ENCODE measurements at regions not wholly inside any gene's neighbourhood (a gene's known extent, or its start where the extent isn't known, plus 50 kb on each side); places are given as distances from the start of the nearest gene placed in this dataset.

DNA sequence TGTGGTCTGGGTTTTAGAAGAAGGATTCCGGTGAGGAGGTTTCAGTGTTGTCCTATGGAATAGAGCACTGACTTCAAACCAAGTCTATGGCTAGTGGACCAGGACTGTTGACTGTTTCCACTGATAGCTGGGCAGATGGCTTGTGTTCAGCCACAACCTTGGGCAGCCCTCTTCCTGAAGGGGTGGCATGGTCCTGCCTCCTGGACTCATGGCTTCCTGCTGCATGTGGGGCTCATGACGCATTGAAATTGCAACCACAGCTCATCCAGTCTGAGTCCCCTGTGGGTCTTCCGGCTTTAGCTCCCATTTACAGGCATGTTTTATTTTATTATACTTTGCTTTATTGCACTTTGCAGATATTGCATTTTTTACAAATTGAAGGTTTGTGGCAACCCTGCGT lies 105.0 kb downstream of the B3GNT2 start:
- Histone ChIP-seq H3K27ac (ENCODE audit: low read depth in 1 of 2, low read length in 2 of 2) (no peak overlapping the region), H3K36me3 (ENCODE audit: control insufficient read depth in 1 of 2, insufficient read depth in 2 of 2, low read length in 1 of 2) (no peaks in the 10 kb centered on the region), H3K9me3 (ENCODE audit: control insufficient read depth, low read length) (no peaks in the 10 kb centered on the region), H3K4me1 (ENCODE audit: control insufficient read depth in 1 of 2, insufficient read depth in 2 of 2, low read length in 2 of 2) (no peaks in the 10 kb centered on the region), H3K4me3 (ENCODE audit: low read length in 2 of 2) (no peak overlapping the region), H3K27me3 (ENCODE audit: control insufficient read depth in 1 of 2, insufficient read depth in 2 of 2, low read length in 1 of 2) (no peaks in the 10 kb centered on the region)
- DNase-seq (no peak), ATAC-seq (ENCODE audit: low FRiP score) (no peak)
- intact Hi-C loops (cut with DNase I): no loop called here
- WGBS, 2 donors: 78 to 87% methylated on average over 4 of the region's 4 CpGs

DNA sequence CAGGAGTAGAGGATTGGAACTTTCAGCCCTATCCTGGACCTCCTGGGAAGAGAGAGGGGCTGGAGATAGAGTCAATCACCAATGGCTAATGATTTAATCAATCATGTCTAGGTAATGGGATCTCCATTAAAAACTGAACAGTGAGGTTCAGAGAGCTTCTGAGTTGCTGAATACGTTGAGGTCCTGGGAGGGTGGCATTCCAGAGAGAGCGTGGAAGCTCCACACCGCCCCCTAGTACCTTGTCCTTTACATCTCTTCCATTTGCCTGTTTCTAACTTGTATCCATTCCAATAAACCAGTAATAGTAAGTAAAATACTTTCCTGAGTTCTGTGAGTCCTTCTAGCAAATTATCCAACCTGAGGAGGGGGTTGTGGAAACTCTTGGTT lies 101.7 kb downstream of the B3GNT2 start:
- Histone ChIP-seq H3K4me3 (ENCODE audit: low read length in 2 of 2) (no peak overlapping the region), H3K27ac (ENCODE audit: low read depth in 1 of 2, low read length in 2 of 2) (no peak overlapping the region), H3K4me1 (ENCODE audit: control insufficient read depth in 1 of 2, insufficient read depth in 2 of 2, low read length in 2 of 2) (no peaks in the 10 kb centered on the region), H3K9me3 (ENCODE audit: control insufficient read depth, low read length) (no peaks in the 10 kb centered on the region), H3K36me3 (ENCODE audit: control insufficient read depth in 1 of 2, insufficient read depth in 2 of 2, low read length in 1 of 2) (no peaks in the 10 kb centered on the region), H3K27me3 (ENCODE audit: control insufficient read depth in 1 of 2, insufficient read depth in 2 of 2, low read length in 1 of 2) (no peaks in the 10 kb centered on the region)
- ATAC-seq (ENCODE audit: low FRiP score) (no peak), DNase-seq (no peak)
- WGBS, 2 donors: 81 to 88% methylated on average over 3 of the region's 3 CpGs
- intact Hi-C loops (cut with DNase I): loop anchor here in 1 of 2 donors (10.0 kb wide), 1 partner anchor 283 kb away; no protein-coding TSS in a partner anchor

DNA sequence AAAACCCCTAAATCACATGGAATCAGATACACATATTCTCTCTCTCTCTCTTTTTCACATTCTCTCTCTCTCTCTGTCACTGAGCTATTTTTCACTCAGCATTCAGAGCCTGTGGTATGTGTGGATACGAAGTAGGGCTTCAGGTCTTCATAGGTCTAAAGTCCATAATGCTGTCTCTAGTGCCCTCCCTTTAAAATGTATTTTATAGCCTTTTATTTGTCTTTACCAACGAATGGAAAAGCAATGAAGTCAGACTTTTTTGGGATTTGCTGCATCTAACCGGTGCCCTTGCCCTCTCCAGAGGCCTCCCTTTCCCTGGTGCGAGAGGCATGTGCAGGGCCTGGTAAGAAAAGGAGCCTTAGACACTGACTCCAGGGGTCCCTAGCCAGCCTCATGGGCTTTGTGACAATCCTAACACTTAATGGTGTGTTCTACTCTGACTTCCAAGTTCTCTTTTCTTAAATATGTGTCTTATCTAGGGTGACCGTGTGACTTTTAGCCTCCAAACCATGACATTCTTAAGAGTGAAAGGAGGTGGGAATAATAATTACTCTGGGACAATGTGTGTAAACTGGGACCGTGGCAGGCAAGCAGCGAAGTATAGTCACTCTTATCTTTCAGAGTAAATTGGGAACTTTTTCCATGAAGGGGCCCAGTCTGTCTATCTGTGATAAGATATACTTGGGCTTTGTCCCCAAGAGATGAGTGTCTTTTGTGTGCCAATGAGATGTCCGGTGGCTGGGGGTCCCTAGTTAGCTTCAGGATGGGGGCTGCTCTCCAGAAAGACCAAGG lies 101.1 kb downstream of the B3GNT2 start:
- H3K4me3 ChIP-seq (ENCODE audit: low read length in 2 of 2): no peak overlapping the region
- H3K27ac ChIP-seq (ENCODE audit: low read depth in 1 of 2, low read length in 2 of 2): no peak overlapping the region
- intact Hi-C loops (cut with DNase I): loop anchor here in 1 of 2 donors (10.0 kb wide), 1 partner anchor 282 kb away; no protein-coding TSS in a partner anchor
- WGBS, 2 donors: 78 to 84% methylated on average over 8 of the region's 8 CpGs
- no peaks in the 10 kb centered on the region for H3K36me3 ChIP-seq (ENCODE audit: control insufficient read depth in 1 of 2, insufficient read depth in 2 of 2, low read length in 1 of 2)
- no peak for DNase-seq
- no peaks in the 10 kb centered on the region for H3K27me3 ChIP-seq (ENCODE audit: control insufficient read depth in 1 of 2, insufficient read depth in 2 of 2, low read length in 1 of 2)
- no peaks in the 10 kb centered on the region for H3K4me1 ChIP-seq (ENCODE audit: control insufficient read depth in 1 of 2, insufficient read depth in 2 of 2, low read length in 2 of 2)
- H3K9me3 ChIP-seq (ENCODE audit: control insufficient read depth, low read length): no peaks in the 10 kb centered on the region
- no peak for ATAC-seq (ENCODE audit: low FRiP score)

DNA sequence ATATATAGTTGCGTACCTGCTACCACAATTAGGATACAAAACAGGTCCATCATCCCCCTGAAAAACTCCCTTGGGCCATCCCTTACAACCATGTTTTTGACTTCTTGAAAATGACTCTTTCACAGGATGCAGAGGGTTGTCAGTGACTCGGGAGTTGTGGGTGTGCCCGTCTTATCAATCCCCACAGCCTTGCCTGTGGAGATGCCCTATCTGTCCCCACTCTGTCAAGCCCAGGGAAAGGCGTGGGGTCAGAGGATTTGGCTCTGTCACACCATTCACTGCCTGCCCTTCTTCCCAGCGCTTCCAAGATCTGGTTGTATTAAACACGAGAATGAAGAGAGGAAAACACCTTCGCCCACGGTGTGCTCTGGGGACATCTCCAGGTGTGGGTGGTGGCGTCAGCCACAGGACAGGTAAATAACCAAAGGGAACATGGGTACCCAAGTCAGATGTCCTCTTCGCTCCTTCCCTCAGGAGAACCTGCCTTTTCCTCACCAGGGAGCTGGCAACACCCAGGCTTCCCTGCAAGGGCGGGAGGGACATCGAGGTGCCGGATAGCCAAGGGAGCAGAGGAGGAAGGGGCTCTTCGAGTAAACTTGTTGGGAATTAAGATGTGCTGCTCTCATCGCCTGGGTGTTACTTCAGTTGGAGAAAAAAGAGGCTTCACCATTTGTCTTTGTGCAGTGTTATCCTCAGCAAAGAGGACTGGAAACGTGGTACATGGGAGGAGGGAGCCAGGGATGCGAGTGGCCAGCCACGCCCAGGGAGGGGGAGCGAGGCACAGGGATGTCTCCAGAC lies 100.3 kb downstream of the B3GNT2 start:
- H3K4me3 ChIP-seq (ENCODE audit: low read length in 2 of 2): no peak overlapping the region
- WGBS, 2 donors: 93 to 95% methylated on average over 19 of the region's 19 CpGs
- H3K4me1 ChIP-seq (ENCODE audit: control insufficient read depth in 1 of 2, insufficient read depth in 2 of 2, low read length in 2 of 2): no peaks in the 10 kb centered on the region
- no peaks in the 10 kb centered on the region for H3K27me3 ChIP-seq (ENCODE audit: control insufficient read depth in 1 of 2, insufficient read depth in 2 of 2, low read length in 1 of 2)
- no peak overlapping the region for H3K27ac ChIP-seq (ENCODE audit: low read depth in 1 of 2, low read length in 2 of 2)
- intact Hi-C loops (cut with DNase I): loop anchor here in 1 of 2 donors (10.0 kb wide), 1 partner anchor 281 kb away; no protein-coding TSS in a partner anchor
- DNase-seq: no peak
- no peak for ATAC-seq (ENCODE audit: low FRiP score)
- H3K36me3 ChIP-seq (ENCODE audit: control insufficient read depth in 1 of 2, insufficient read depth in 2 of 2, low read length in 1 of 2): no peaks in the 10 kb centered on the region
- H3K9me3 ChIP-seq (ENCODE audit: control insufficient read depth, low read length): no peaks in the 10 kb centered on the region

DNA sequence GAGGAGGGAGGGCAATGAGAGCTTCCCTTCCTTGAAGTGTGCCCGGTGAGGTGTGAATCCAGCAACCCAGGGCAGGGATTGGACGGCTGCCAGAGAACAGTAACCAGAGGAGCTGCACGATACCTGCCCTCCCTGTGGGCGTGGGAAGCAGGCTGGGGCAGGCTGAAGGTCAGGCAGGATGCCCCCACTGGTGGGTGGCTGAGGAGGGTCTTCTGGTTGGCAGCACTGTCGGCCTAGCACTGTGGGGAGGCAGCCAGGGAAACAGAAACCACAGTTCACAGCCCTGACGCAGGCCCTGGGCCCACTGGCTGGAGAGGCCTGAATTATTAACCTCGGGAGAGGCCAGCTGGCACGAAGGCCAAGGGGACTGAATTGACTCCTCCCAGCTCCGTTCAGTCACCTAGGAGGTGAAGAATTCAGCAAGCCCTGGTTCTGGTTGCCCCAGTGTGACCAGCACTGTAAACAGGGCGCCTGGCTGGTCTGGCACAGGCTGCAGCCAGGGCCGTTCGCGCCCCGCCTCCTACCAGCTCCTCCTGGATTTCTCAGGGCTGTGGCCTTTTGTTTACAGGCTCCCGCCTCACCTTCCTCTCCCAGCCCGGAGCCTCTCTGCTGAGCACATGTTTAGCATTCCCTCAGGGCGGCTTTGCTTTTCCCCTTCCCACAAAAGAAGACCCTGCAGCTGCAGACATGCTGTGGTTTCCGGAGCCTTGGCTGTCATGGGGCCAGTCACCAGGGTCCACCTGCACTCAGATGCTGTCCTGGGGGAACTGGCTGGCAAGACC lies 97.8 kb downstream of the B3GNT2 start:
- 26 to 39% methylated on average over 18 of the region's 18 CpGs for WGBS, 2 donors
- Histone ChIP-seq H3K36me3 (ENCODE audit: control insufficient read depth in 1 of 2, insufficient read depth in 2 of 2, low read length in 1 of 2) (no peaks in the 10 kb centered on the region), H3K9me3 (ENCODE audit: control insufficient read depth, low read length) (no peaks in the 10 kb centered on the region), H3K4me3 (ENCODE audit: low read length in 2 of 2) (no peak overlapping the region), H3K27me3 (ENCODE audit: control insufficient read depth in 1 of 2, insufficient read depth in 2 of 2, low read length in 1 of 2) (no peaks in the 10 kb centered on the region), H3K27ac (ENCODE audit: low read depth in 1 of 2, low read length in 2 of 2) (no peak overlapping the region), H3K4me1 (ENCODE audit: control insufficient read depth in 1 of 2, insufficient read depth in 2 of 2, low read length in 2 of 2) (no peaks in the 10 kb centered on the region)
- peak; percentile 82 for ATAC-seq (ENCODE audit: low FRiP score)
- intact Hi-C loops (cut with DNase I): loop anchor here in 1 of 2 donors (10.0 kb wide), 1 partner anchor 279 kb away; no protein-coding TSS in a partner anchor
- peak in 1 of 2 donors; percentile 59 for DNase-seq

DNA sequence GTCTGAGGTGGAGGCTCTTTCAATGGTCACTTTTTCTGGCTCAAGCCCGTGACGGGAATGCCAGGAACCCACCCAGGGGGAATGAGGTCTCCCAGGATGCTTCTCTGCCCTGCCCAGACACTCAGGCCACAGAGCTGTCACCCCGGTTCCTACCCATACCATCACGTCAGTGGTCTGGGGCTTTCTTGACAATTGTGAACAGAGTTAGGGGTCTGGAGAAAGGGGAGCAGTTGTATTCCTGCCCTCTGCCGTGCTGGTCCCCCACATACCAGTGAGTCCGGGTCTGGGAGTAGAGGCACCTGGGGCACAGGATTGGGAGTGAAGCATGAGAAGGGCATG lies 97.2 kb downstream of the B3GNT2 start:
- intact Hi-C loops (cut with DNase I): loop anchor here in 1 of 2 donors (10.0 kb wide), 1 partner anchor 278 kb away; no protein-coding TSS in a partner anchor
- no peaks in the 10 kb centered on the region for H3K9me3 ChIP-seq (ENCODE audit: control insufficient read depth, low read length)
- H3K4me1 ChIP-seq (ENCODE audit: control insufficient read depth in 1 of 2, insufficient read depth in 2 of 2, low read length in 2 of 2): no peaks in the 10 kb centered on the region
- H3K27ac ChIP-seq (ENCODE audit: low read depth in 1 of 2, low read length in 2 of 2): no peak overlapping the region
- no peak for DNase-seq
- H3K36me3 ChIP-seq (ENCODE audit: control insufficient read depth in 1 of 2, insufficient read depth in 2 of 2, low read length in 1 of 2): no peaks in the 10 kb centered on the region
- 86 to 92% methylated on average over 6 of the region's 6 CpGs for WGBS, 2 donors
- H3K27me3 ChIP-seq (ENCODE audit: control insufficient read depth in 1 of 2, insufficient read depth in 2 of 2, low read length in 1 of 2): no peaks in the 10 kb centered on the region
- ATAC-seq (ENCODE audit: low FRiP score): peak; percentile 12
- no peak overlapping the region for H3K4me3 ChIP-seq (ENCODE audit: low read length in 2 of 2)

DNA sequence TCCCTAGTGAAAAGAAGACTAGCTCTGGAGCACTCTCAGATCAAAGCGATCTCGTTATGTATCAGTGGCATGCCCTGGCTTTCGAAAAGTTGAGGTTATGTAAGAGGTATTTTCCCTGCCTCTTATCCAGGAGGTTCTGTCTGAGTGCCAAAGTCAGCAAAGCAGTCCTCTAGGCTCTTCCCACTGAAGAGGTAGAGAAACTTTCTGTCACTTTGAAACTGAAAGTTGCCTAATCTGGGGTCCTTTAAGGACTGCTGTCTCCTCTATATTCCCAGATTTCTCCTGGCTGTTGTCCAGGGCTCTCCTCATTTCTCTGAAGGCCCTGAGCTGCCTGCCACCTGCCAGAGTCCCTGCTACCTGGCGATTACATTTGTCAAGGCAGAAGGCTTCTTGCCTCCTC lies 96.3 kb downstream of the B3GNT2 start:
- H3K4me1 ChIP-seq (ENCODE audit: control insufficient read depth in 1 of 2, insufficient read depth in 2 of 2, low read length in 2 of 2): no peaks in the 10 kb centered on the region
- H3K27ac ChIP-seq (ENCODE audit: low read depth in 1 of 2, low read length in 2 of 2): no peak overlapping the region
- H3K27me3 ChIP-seq (ENCODE audit: control insufficient read depth in 1 of 2, insufficient read depth in 2 of 2, low read length in 1 of 2): no peaks in the 10 kb centered on the region
- no peaks in the 10 kb centered on the region for H3K36me3 ChIP-seq (ENCODE audit: control insufficient read depth in 1 of 2, insufficient read depth in 2 of 2, low read length in 1 of 2)
- ATAC-seq (ENCODE audit: low FRiP score): no peak
- intact Hi-C loops (cut with DNase I): loop anchor here in 1 of 2 donors (10.0 kb wide), 1 partner anchor 277 kb away; no protein-coding TSS in a partner anchor
- DNase-seq: no peak
- H3K4me3 ChIP-seq (ENCODE audit: low read length in 2 of 2): no peak overlapping the region
- H3K9me3 ChIP-seq (ENCODE audit: control insufficient read depth, low read length): no peaks in the 10 kb centered on the region
- 18 to 23% methylated on average over 4 of the region's 4 CpGs for WGBS, 2 donors

DNA sequence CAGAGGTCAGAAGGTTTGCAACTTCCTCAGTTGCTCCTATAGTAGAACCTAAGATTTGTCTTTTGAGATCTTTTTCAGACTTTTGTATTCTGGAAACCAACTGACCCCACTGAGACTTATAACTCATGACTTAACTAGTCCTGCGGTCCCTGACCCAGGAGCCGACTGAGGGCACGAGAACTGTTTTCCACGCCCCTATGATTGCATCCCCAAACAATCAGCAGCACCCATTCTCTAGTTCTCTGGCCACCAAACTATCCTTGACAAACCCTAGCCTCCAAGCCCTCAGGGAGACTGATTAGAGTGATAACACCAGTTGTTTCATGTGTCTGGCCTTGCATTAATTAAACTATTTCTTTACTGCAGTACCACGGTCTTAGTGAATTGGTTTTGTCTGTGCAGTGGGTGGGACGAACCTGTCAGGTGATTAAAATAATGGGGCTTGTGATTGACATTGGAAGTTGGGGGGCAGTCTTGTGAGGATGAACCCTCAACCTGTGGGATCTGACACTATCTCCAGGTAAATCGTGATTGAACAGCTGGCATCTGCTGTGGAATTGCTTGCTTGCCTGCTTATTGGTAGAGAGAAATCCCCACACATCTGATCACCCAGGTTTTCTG lies 95.7 kb downstream of the B3GNT2 start:
- intact Hi-C loops (cut with DNase I): loop anchor here in 1 of 2 donors (10.0 kb wide), 1 partner anchor 277 kb away; no protein-coding TSS in a partner anchor
- 94 to 95% methylated on average over 7 of the region's 7 CpGs for WGBS, 2 donors
- Histone ChIP-seq H3K9me3 (ENCODE audit: control insufficient read depth, low read length) (no peaks in the 10 kb centered on the region), H3K27ac (ENCODE audit: low read depth in 1 of 2, low read length in 2 of 2) (no peak overlapping the region), H3K27me3 (ENCODE audit: control insufficient read depth in 1 of 2, insufficient read depth in 2 of 2, low read length in 1 of 2) (no peaks in the 10 kb centered on the region), H3K36me3 (ENCODE audit: control insufficient read depth in 1 of 2, insufficient read depth in 2 of 2, low read length in 1 of 2) (no peaks in the 10 kb centered on the region), H3K4me1 (ENCODE audit: control insufficient read depth in 1 of 2, insufficient read depth in 2 of 2, low read length in 2 of 2) (no peaks in the 10 kb centered on the region), H3K4me3 (ENCODE audit: low read length in 2 of 2) (no peak overlapping the region)
- no peak for ATAC-seq (ENCODE audit: low FRiP score)
- DNase-seq: no peak
